ENCODE measurements at regions not wholly inside any gene's neighbourhood (a gene's known extent, or its start where the extent isn't known, plus 50 kb on each side); places are given as distances from the start of the nearest gene placed in this dataset.
"Not testable (repeated sequence)": the region's sequence is repeated elsewhere in the genome, so short reads cannot be mapped to it uniquely, and the experiment has no call there.

DNA sequence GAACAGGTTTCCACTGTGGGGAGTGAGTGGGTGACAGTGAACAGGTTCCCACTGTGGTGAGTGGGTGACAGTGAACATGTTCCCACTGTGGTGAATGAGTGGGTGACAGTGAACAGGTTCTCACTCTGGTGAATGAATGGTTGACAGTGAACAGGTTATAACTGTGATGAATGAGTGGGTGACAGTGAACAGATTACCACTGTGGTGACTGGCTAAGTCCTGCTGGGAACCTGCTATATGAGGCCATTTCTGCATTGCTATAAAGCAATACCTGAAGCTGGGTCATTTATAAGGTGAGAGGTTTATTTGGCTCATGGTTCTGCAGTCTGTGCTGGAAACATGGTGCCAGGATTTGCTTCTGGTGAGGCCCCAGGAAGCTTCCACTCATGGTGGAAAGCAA is 637.1 kb downstream of the UQCRFS1 start:
- no peak for TF ChIP-seq EP300 (IDR thresholded peaks at IDR 0.05)
- no peak for TF ChIP-seq POLR2A (IDR thresholded peaks at IDR 0.05)
- TF ChIP-seq, protein P1, sequence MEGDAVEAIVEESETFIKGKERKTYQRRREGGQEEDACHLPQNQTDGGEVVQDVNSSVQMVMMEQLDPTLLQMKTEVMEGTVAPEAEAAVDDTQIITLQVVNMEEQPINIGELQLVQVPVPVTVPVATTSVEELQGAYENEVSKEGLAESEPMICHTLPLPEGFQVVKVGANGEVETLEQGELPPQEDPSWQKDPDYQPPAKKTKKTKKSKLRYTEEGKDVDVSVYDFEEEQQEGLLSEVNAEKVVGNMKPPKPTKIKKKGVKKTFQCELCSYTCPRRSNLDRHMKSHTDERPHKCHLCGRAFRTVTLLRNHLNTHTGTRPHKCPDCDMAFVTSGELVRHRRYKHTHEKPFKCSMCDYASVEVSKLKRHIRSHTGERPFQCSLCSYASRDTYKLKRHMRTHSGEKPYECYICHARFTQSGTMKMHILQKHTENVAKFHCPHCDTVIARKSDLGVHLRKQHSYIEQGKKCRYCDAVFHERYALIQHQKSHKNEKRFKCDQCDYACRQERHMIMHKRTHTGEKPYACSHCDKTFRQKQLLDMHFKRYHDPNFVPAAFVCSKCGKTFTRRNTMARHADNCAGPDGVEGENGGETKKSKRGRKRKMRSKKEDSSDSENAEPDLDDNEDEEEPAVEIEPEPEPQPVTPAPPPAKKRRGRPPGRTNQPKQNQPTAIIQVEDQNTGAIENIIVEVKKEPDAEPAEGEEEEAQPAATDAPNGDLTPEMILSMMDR (IDR thresholded peaks at IDR 0.05) = no peak
- intact Hi-C loops (cut with DNase I) = no loop called here
- no peak for DNase-seq

DNA sequence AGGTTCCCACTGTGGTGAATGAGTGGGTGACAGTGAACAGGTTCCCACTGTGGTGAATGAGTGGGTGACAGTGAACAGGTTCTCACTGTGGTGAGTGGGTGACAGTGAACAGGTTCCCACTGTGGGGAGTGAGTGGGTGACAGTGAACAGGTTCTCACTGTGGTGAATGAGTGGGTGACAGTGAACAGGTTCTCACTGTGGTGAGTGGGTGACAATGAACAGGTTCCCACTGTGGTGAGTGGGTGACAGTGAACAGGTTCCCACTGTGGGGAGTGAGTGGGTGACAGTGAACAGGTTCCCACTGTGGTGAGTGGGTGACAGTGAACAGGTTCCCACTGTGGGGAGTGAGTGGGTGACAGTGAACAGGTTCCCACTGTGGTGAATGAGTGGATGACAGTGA is 637.6 kb downstream of the UQCRFS1 start:
- H3K4me1 ChIP-seq (ENCODE audit: insufficient read depth); H3K27me3 ChIP-seq; intact Hi-C loops (cut with DNase I); H3K4me3 ChIP-seq; DNase-seq; H3K9me3 ChIP-seq; H3K36me3 ChIP-seq; H3K27ac ChIP-seq: not testable (repeated sequence)

More for the DNA sequence above, 637.1 kb downstream of the UQCRFS1 start:
- Histone ChIP-seq H3K4me3 (no peak overlapping the region), H3K4me1 (ENCODE audit: insufficient read depth) (no peaks in the 10 kb centered on the region), H3K9me3 (no peaks in the 10 kb centered on the region), H3K36me3 (no peaks in the 10 kb centered on the region), H3K27me3 (no peaks in the 10 kb centered on the region), H3K27ac (no peak overlapping the region)

DNA sequence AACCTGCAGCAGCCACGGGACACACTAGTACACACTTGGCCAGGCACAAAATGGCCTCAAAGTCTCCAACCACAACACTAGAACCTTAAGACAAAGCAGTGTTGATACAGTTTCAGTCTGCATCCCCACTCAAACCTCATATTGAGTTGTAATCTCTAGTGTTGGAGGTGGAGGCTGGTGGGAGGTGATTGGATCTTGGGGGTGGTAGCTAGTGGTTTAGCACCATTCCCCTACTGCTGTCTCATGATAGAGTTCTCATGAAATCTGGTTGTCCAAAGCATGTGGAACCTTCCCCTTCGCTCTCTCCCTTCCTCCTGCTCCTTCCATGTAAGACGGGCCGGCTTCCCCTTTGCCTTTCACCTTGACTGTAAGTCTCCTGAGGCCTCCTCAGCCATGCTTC is 638.7 kb downstream of the UQCRFS1 start:
- no peaks in the 10 kb centered on the region for H3K36me3 ChIP-seq
- no peak overlapping the region for H3K4me3 ChIP-seq
- no peaks in the 10 kb centered on the region for H3K9me3 ChIP-seq
- no peaks in the 10 kb centered on the region for H3K4me1 ChIP-seq (ENCODE audit: insufficient read depth)
- no peaks in the 10 kb centered on the region for H3K27me3 ChIP-seq
- no peak for DNase-seq
- 87 to 89% (median 88%) methylated on average over 4 of the region's 4 CpGs for WGBS, 3 donors
- intact Hi-C loops (cut with DNase I) = no loop called here
- TF ChIP-seq, protein P1 (IDR thresholded peaks at IDR 0.05) = no peak
- TF ChIP-seq EP300 (IDR thresholded peaks at IDR 0.05) (no peak), POLR2A (IDR thresholded peaks at IDR 0.05) (no peak)
- H3K27ac ChIP-seq = no peak overlapping the region

DNA sequence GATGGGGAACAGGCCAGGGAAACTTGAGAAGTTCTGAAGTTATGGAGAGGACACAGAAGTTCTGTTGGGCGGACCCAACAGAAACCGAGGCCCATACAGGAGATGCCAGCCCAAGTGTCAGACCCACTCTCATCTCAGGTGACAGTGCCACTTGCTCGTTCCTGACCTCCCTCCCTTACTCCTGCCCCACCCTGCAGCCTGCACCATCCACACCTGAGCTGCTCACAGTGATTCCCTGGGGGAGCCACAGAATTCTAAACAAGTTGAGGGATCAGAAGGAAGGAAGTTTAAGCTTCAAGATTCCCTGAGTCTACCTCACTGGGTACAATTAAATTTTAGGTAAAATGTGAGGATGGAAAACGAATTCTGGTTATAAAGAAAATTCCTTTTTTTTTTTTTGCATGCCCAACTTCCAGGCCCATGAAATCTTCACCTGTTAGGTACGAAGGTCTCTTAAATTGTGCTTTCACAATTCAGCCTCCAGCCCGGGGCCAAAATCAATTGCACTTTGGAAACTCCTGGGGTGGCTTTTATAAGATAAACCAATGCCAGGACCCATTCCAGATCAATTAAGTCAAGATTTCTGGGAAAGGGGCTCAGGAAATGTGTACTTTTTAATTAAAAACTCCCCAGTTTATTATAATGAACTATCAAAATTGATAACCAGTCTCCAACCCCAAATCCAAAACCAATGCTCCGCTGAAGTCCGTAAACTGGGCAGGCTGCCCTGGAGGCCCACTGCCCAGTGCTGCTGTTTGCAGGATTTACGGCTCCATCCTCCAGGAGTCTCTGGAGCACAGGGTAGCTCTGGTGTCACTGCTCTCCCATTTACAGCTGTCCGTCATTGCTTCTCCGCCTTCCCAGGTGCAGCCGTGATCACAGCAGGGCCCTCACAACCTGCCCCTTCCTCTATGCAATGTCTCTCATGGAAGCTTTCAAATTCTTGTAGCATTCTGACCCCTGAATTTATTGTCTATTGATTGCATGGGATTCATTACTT is 643.5 kb downstream of the UQCRFS1 start:
- TF ChIP-seq, protein P1 (IDR thresholded peaks at IDR 0.05) = no peak
- TF ChIP-seq POLR2A (IDR thresholded peaks at IDR 0.05) (no peak), EP300 (IDR thresholded peaks at IDR 0.05) (no peak)
- no peak for DNase-seq
- no peak overlapping the region for H3K27ac ChIP-seq
- no peaks in the 10 kb centered on the region for H3K27me3 ChIP-seq
- no peaks in the 10 kb centered on the region for H3K36me3 ChIP-seq
- intact Hi-C loops (cut with DNase I) = no loop called here
- H3K9me3 ChIP-seq = no peaks in the 10 kb centered on the region
- no peak overlapping the region for H3K4me3 ChIP-seq
- WGBS, 3 donors = 59 to 67% (median 59%) methylated on average over 12 of the region's 12 CpGs
- H3K4me1 ChIP-seq (ENCODE audit: insufficient read depth) = no peaks in the 10 kb centered on the region

GRCh38 chr19:28567834-28568233 is 645.1 kb downstream of the UQCRFS1 start:
- intact Hi-C loops (cut with DNase I) = no loop called here
- WGBS, 3 donors = 84 to 95% (median 88%) methylated on average over 1 of the region's 1 CpG
- Histone ChIP-seq H3K27ac (no peak overlapping the region), H3K9me3 (no peaks in the 10 kb centered on the region), H3K4me3 (no peak overlapping the region), H3K36me3 (no peaks in the 10 kb centered on the region), H3K27me3 (no peaks in the 10 kb centered on the region), H3K4me1 (ENCODE audit: insufficient read depth) (no peaks in the 10 kb centered on the region)
- DNase-seq = no peak
- TF ChIP-seq, protein P1 (IDR thresholded peaks at IDR 0.05) = no peak
- TF ChIP-seq EP300 (IDR thresholded peaks at IDR 0.05) = no peak
- no peak for TF ChIP-seq POLR2A (IDR thresholded peaks at IDR 0.05)
